ENCODE measurements at regions not wholly inside any gene's neighbourhood (a gene's known extent, or its start where the extent isn't known, plus 50 kb on each side); places are given as distances from the start of the nearest gene placed in this dataset.

DNA sequence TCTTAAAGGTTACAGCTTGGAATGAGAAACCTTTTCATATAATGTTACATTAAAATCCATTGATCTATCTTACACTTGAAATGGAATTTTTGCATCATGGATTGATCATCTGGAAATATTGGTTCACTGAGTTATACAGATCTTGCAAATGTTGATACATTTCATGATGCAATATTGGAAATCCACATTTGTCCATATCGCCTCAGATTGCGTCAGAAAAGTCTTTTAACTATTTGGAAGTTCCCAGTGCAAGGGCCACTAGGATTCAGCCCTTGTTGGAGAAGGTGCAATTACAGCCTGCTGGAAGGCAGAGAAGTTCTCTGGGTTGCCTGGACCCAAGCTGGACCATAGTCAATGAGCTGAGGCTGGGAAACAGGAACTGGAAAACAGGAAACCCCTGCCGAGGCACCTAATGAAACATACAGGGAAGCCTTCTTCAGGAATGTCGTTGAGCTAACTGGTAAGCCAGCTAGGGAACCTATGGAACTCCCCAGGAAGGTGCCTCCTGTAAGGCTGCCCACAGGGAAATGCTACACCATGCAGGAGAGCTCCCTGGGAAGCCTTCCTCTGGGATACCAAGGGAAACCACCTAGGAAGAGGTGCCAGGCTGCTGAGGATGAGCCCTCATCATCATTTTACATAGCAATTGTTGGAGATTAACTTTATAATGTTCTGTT is 600.4 kb upstream of the CADM1 start:
- no peaks in the 10 kb centered on the region for H3K4me1 ChIP-seq
- WGBS (ENCODE audit: missing lambda C conversion rate), result 31% methylated on average over 4 of the region's 4 CpGs
- no peaks in the 10 kb centered on the region for H3K9me3 ChIP-seq
- no peak overlapping the region for H3K27ac ChIP-seq
- FAIRE-seq (no peak), DNase-seq (ENCODE audit: low read depth in 1 of 2, low spot score in 1 of 2) (no peak), ATAC-seq (no peak)
- no peak overlapping the region for H3K4me3 ChIP-seq
- H3K4me2 ChIP-seq, result no peak overlapping the region
- ChIA-PET POLR2A (no interaction called here), CTCF (no interaction called here)
- no peak for TF ChIP-seq TFCP2L1 (CRISPR knock-in tag; IDR thresholded peaks at IDR 0.05)
- no peak for TF ChIP-seq ZSCAN20 (CRISPR knock-in tag; IDR thresholded peaks at IDR 0.05)
- TF ChIP-seq RFX5 (IDR thresholded peaks at IDR 0.05), result no peak
- no peak for TF ChIP-seq RARB (CRISPR knock-in tag; IDR thresholded peaks at IDR 0.05)
- no peak for TF ChIP-seq HDAC2 (IDR thresholded peaks at IDR 0.05)
- TF ChIP-seq, protein P1, sequence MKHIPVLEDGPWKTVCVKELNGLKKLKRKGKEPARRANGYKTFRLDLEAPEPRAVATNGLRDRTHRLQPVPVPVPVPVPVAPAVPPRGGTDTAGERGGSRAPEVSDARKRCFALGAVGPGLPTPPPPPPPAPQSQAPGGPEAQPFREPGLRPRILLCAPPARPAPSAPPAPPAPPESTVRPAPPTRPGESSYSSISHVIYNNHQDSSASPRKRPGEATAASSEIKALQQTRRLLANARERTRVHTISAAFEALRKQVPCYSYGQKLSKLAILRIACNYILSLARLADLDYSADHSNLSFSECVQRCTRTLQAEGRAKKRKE (CRISPR knock-in tag; IDR thresholded peaks at IDR 0.05; ENCODE audit: low read depth), result no peak
- TF ChIP-seq BHLHE40 (IDR thresholded peaks at IDR 0.05; ENCODE audit: low read depth, low read length), result no peak
- no peak for TF ChIP-seq CHD2 (IDR thresholded peaks at IDR 0.05; ENCODE audit: low read length, partially characterized antibody)
- TF ChIP-seq, protein P2, sequence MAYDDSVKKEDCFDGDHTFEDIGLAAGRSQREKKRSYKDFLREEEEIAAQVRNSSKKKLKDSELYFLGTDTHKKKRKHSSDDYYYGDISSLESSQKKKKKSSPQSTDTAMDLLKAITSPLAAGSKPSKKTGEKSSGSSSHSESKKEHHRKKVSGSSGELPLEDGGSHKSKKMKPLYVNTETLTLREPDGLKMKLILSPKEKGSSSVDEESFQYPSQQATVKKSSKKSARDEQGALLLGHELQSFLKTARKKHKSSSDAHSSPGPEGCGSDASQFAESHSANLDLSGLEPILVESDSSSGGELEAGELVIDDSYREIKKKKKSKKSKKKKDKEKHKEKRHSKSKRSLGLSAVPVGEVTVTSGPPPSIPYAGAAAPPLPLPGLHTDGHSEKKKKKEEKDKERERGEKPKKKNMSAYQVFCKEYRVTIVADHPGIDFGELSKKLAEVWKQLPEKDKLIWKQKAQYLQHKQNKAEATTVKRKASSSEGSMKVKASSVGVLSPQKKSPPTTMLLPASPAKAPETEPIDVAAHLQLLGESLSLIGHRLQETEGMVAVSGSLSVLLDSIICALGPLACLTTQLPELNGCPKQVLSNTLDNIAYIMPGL (CRISPR knock-in tag; IDR thresholded peaks at IDR 0.05; ENCODE audit: borderline replicate concordance), result no peak
- no peak for TF ChIP-seq MAFK (IDR thresholded peaks at IDR 0.05; ENCODE audit: partially characterized antibody)
- TF ChIP-seq TP53 (CRISPR knock-in tag; IDR thresholded peaks at IDR 0.05), result no peak
- TF ChIP-seq ZFP36 (IDR thresholded peaks at IDR 0.05; ENCODE audit: borderline replicate concordance, partially characterized antibody), result no peak
- TF ChIP-seq RNF2 (IDR thresholded peaks at IDR 0.05; ENCODE audit: borderline replicate concordance, low read depth), result no peak
- TF ChIP-seq KDM1A (IDR thresholded peaks at IDR 0.05; ENCODE audit: low read depth), result no peak
- TF ChIP-seq ZC3H11A (IDR thresholded peaks at IDR 0.05), result no peak
- TF ChIP-seq CBX2 (IDR thresholded peaks at IDR 0.05; ENCODE audit: borderline replicate concordance, low read depth), result no peak
- TF ChIP-seq KDM5A (IDR thresholded peaks at IDR 0.05), result no peak
- TF ChIP-seq RCOR1 (IDR thresholded peaks at IDR 0.05; ENCODE audit: low read depth, low read length), result no peak
- TF ChIP-seq NPAS2 (CRISPR knock-in tag; IDR thresholded peaks at IDR 0.05; ENCODE audit: borderline replicate concordance), result no peak
- no peak for TF ChIP-seq HEYL (CRISPR knock-in tag; IDR thresholded peaks at IDR 0.05)

DNA sequence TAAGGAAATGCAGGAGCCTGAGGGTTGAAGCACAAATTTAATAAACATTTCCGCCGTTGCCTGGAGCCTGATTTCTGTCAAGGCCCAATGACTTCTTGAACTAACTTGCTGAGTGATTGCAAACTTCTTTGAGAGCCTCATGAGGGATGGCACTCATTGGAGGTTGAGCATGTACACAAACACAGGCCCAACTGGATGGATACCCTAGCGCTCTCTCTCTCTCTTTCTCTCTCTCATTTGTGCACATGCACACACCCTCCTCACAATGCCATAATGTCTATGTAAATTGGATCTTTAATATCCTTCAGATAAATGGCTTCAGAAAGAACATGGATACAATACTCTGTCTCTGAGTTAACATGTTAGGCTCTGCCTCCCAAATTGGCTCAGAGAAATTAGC is 597.7 kb upstream of the CADM1 start:
- POLR2A ChIA-PET, result no interaction called here
- TF ChIP-seq SMC3 (IDR thresholded peaks at IDR 0.05), result no peak
- TF ChIP-seq RCOR1 (IDR thresholded peaks at IDR 0.05; ENCODE audit: low read depth, low read length), result no peak
- TF ChIP-seq PBX3 (IDR thresholded peaks at IDR 0.05), result no peak
- TF ChIP-seq GATA3 (IDR thresholded peaks at IDR 0.05; ENCODE audit: borderline replicate concordance), result no peak
- TF ChIP-seq SREBF2 (IDR thresholded peaks at IDR 0.05), result no peak
- TF ChIP-seq EP300 (IDR thresholded peaks at IDR 0.05), result no peak
- no peak for FAIRE-seq

More for the DNA sequence above, 597.7 kb upstream of the CADM1 start:
- no peak overlapping the region for H3K27ac ChIP-seq
- no peaks in the 10 kb centered on the region for H3K9me3 ChIP-seq
- WGBS (ENCODE audit: missing lambda C conversion rate), result 41% methylated on average over 3 of the region's 3 CpGs
- CTCF ChIA-PET, result no interaction called here
- no peak overlapping the region for H3K4me2 ChIP-seq
- ATAC-seq, result no peak
- DNase-seq (ENCODE audit: low read depth in 1 of 2, low spot score in 1 of 2), result no peak
- no peak overlapping the region for H3K4me3 ChIP-seq
- H3K4me1 ChIP-seq, result no peaks in the 10 kb centered on the region
